H1 (cell line): ENCODE measurements at regions not wholly inside any gene's neighbourhood (a gene's known extent, or its start where the extent isn't known, plus 50 kb on each side); places are given as distances from the start of the nearest gene placed in this dataset.

Source experiments
- CHD1 ChIP-seq: IDR thresholded peaks from 2 replicates; pipeline ENCODE4 v1.6.1; 2012; ENCODE audit warnings: low read depth, low read length, improper control_type of control experiment
- GTF2F1 ChIP-seq: IDR thresholded peaks from 2 replicates; pipeline ENCODE4 v1.6.1; 2012; ENCODE audit warnings: low read depth, low read length, improper control_type of control experiment, borderline replicate concordance
- MAFK ChIP-seq: IDR thresholded peaks from 2 replicates; pipeline ENCODE4 v1.6.1; 2012; ENCODE audit warnings: low read depth, mild to moderate bottlenecking, improper control_type of control experiment, low read length
- POLR2A ChIP-seq, 2 experiments: IDR thresholded peaks; 1 replicate in 1 of 2; 2 replicates in 1 of 2; pipeline ENCODE4 v1.6.1; 2011; ENCODE audit warnings: low read depth in 2 of 2, low read length in 2 of 2, mild to moderate bottlenecking in 2 of 2; ENCODE audit errors: control extremely low read depth in 1 of 2
- SP2 ChIP-seq: IDR thresholded peaks from 2 replicates; pipeline ENCODE4 v1.6.1; 2012; ENCODE audit warnings: mild to moderate bottlenecking, low read length, inconsistent platforms
- SP4 ChIP-seq: IDR thresholded peaks from 2 replicates; pipeline ENCODE4 v1.6.1; 2012; ENCODE audit warnings: low read length, inconsistent platforms
- SRF ChIP-seq: IDR thresholded peaks from 2 replicates; pipeline ENCODE4 v1.6.1; 2011; ENCODE audit warnings: mild to moderate bottlenecking, low read depth, low read length, moderate library complexity
- TAF1 ChIP-seq: IDR thresholded peaks from 2 replicates; pipeline ENCODE4 v1.6.1; 2011; ENCODE audit warnings: mild to moderate bottlenecking, low read depth, low read length
- TEAD4 ChIP-seq: IDR thresholded peaks from 2 replicates; pipeline ENCODE4 v1.6.1; 2012; ENCODE audit warnings: low read depth, low read length, inconsistent platforms, mixed read lengths
- USF2 ChIP-seq: IDR thresholded peaks from 2 replicates; pipeline ENCODE4 v1.6.1; 2011; ENCODE audit warnings: low read length, improper control_type of control experiment
- YY1 ChIP-seq: IDR thresholded peaks from 2 replicates; pipeline ENCODE4 v1.6.1; 2011; ENCODE audit warnings: low read depth, mild to moderate bottlenecking, low read length
- ZNF274 ChIP-seq: IDR thresholded peaks from 2 replicates; pipeline ENCODE4 v1.7.0; 2012; ENCODE audit warnings: low read length, borderline replicate concordance; ENCODE audit errors: extremely low read depth
- TF ChIP-seq, protein P1 (sequence below), 3 experiments: IDR thresholded peaks; 1 replicate in 2 of 3; 2 replicates in 1 of 3; pipeline versions ENCODE4 v1.5.1 to v1.6.1; 2011; ENCODE audit warnings: low read length in 3 of 3, mild to moderate bottlenecking in 3 of 3, inconsistent platforms in 2 of 3, low read depth in 1 of 3, moderate library complexity in 1 of 3; ENCODE audit not compliant: insufficient read depth in 1 of 3; ENCODE audit errors: control extremely low read depth in 1 of 3

- TF ChIP-seq, protein P1, sequence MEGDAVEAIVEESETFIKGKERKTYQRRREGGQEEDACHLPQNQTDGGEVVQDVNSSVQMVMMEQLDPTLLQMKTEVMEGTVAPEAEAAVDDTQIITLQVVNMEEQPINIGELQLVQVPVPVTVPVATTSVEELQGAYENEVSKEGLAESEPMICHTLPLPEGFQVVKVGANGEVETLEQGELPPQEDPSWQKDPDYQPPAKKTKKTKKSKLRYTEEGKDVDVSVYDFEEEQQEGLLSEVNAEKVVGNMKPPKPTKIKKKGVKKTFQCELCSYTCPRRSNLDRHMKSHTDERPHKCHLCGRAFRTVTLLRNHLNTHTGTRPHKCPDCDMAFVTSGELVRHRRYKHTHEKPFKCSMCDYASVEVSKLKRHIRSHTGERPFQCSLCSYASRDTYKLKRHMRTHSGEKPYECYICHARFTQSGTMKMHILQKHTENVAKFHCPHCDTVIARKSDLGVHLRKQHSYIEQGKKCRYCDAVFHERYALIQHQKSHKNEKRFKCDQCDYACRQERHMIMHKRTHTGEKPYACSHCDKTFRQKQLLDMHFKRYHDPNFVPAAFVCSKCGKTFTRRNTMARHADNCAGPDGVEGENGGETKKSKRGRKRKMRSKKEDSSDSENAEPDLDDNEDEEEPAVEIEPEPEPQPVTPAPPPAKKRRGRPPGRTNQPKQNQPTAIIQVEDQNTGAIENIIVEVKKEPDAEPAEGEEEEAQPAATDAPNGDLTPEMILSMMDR (IDR thresholded peaks at IDR 0.05; ENCODE audit: control extremely low read depth in 1 of 3, insufficient read depth in 1 of 3, low read depth in 1 of 3, low read length in 3 of 3): no peak
- no peak for TF ChIP-seq TEAD4
- TF ChIP-seq YY1: no peak
- TF ChIP-seq SRF: no peak
- no peak for TF ChIP-seq MAFK
- no peak for TF ChIP-seq USF2
- no peak for TF ChIP-seq TAF1
- no peak for TF ChIP-seq ZNF274
- no peak for TF ChIP-seq SP2
- TF ChIP-seq POLR2A (IDR thresholded peaks at IDR 0.05; ENCODE audit: control extremely low read depth in 1 of 2, low read depth in 2 of 2, low read length in 2 of 2): no peak
- no peak for TF ChIP-seq SP4
- no peak for TF ChIP-seq CHD1
- no peak for TF ChIP-seq GTF2F1
Observed at GRCh38 chr2:217666338-217666737, 336.5 kb downstream of the TNS1 start.
